ENCODE measurements at regions not wholly inside any gene's neighbourhood (a gene's known extent, or its start where the extent isn't known, plus 50 kb on each side); places are given as distances from the start of the nearest gene placed in this dataset.
A peak's percentile ranks its signal among the peaks of the same experiment; 100 is the strongest.

- TF ChIP-seq, protein P1, sequence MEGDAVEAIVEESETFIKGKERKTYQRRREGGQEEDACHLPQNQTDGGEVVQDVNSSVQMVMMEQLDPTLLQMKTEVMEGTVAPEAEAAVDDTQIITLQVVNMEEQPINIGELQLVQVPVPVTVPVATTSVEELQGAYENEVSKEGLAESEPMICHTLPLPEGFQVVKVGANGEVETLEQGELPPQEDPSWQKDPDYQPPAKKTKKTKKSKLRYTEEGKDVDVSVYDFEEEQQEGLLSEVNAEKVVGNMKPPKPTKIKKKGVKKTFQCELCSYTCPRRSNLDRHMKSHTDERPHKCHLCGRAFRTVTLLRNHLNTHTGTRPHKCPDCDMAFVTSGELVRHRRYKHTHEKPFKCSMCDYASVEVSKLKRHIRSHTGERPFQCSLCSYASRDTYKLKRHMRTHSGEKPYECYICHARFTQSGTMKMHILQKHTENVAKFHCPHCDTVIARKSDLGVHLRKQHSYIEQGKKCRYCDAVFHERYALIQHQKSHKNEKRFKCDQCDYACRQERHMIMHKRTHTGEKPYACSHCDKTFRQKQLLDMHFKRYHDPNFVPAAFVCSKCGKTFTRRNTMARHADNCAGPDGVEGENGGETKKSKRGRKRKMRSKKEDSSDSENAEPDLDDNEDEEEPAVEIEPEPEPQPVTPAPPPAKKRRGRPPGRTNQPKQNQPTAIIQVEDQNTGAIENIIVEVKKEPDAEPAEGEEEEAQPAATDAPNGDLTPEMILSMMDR (IDR thresholded peaks at IDR 0.05), result no peak
- peaks cover 0 to 25% of the 10 kb centered on the region in 2 donors for H3K27me3 ChIP-seq
- no peak overlapping the region for H3K4me3 ChIP-seq
- no peaks in the 10 kb centered on the region for H3K9me3 ChIP-seq
- DNase-seq, result peak in 1 of 2 donors; percentile 42
- peaks cover 0 to 7% (median 3%) of the 10 kb centered on the region in 4 donors for H3K4me1 ChIP-seq
- H3K27ac ChIP-seq, result no peak overlapping the region
- H3K36me3 ChIP-seq, result no peaks in the 10 kb centered on the region
- intact Hi-C loops (cut with DNase I; ENCODE audit: low total_unique reads), result no loop called here
Measured at GRCh38 chr6:159107451-159108260, 61.5 kb upstream of the FNDC1 start.

GRCh38 chr6:159106627-159107241, 61.9 kb upstream of the TAGAP start:
- Histone ChIP-seq H3K4me1 (peaks cover 0 to 7% (median 3%) of the 10 kb centered on the region in 4 donors), H3K27ac (no peak overlapping the region), H3K36me3 (no peaks in the 10 kb centered on the region), H3K4me3 (no peak overlapping the region), H3K9me3 (no peaks in the 10 kb centered on the region), H3K27me3 (peaks cover 0 to 25% of the 10 kb centered on the region in 2 donors)
- TF ChIP-seq, protein P1 (IDR thresholded peaks at IDR 0.05), result no peak
- DNase-seq, result peak in 1 of 2 donors; percentile 67
- intact Hi-C loops (cut with DNase I; ENCODE audit: low total_unique reads), result no loop called here

DNA sequence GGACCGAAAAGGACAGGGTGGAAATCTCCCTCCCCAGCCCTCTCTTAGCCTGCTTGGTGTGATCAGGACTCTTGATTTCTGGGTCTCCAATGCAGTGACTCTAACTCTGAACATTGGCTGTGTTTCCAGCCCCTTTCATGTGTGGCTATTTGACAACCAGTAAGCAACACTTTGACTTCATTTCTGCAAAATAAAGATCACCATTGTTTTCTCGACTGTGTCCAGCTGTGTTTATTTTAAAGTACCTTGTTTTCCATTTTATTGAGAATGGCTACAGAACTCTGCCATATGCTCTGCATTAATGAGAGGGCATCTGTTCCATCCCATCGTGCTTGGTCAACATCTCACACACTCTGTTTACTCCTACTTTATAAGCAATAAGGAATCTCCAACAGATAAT, 60.9 kb upstream of the TAGAP start:
- TF ChIP-seq, protein P1 (IDR thresholded peaks at IDR 0.05), result no peak
- H3K9me3 ChIP-seq, result no peaks in the 10 kb centered on the region
- H3K27me3 ChIP-seq, result peaks cover 0 to 25% of the 10 kb centered on the region in 2 donors
- no peak overlapping the region for H3K27ac ChIP-seq
- intact Hi-C loops (cut with DNase I; ENCODE audit: low total_unique reads), result no loop called here
- H3K4me3 ChIP-seq, result no peak overlapping the region
- H3K36me3 ChIP-seq, result no peaks in the 10 kb centered on the region
- DNase-seq, result no peak
- peaks cover 0 to 7% (median 3%) of the 10 kb centered on the region in 4 donors for H3K4me1 ChIP-seq

- DNase-seq, result peak in 1 of 2 donors; percentile 54
Measured at GRCh38 chr6:159104931-159105330, 60.1 kb upstream of the TAGAP start.

GRCh38 chr6:159104163-159104925, 59.6 kb upstream of the TAGAP start:
- TF ChIP-seq, protein P1 (IDR thresholded peaks at IDR 0.05), result peak; percentile 57 to 63
- DNase-seq, result peak in 1 of 2 donors; percentile 61
- Histone ChIP-seq H3K4me3 (no peak overlapping the region), H3K4me1 (peaks cover 0 to 7% (median 0%) of the 10 kb centered on the region in 4 donors), H3K36me3 (no peaks in the 10 kb centered on the region), H3K27ac (no peak overlapping the region), H3K9me3 (no peaks in the 10 kb centered on the region), H3K27me3 (peaks cover 0 to 25% of the 10 kb centered on the region in 2 donors)
- intact Hi-C loops (cut with DNase I; ENCODE audit: low total_unique reads), result no loop called here

More at GRCh38 chr6:159104931-159105330, 60.1 kb upstream of the TAGAP start:
- H3K4me1 ChIP-seq, result peaks cover 0 to 7% (median under 1%) of the 10 kb centered on the region in 4 donors
- no peak overlapping the region for H3K27ac ChIP-seq
- intact Hi-C loops (cut with DNase I; ENCODE audit: low total_unique reads), result no loop called here
- TF ChIP-seq, protein P1 (IDR thresholded peaks at IDR 0.05), result no peak
- no peak overlapping the region for H3K4me3 ChIP-seq
- peaks cover 0 to 25% of the 10 kb centered on the region in 2 donors for H3K27me3 ChIP-seq
- no peaks in the 10 kb centered on the region for H3K9me3 ChIP-seq
- H3K36me3 ChIP-seq, result no peaks in the 10 kb centered on the region

Data from tibial artery (tissue), 4 donors.